ENCODE measurements at regions not wholly inside any gene's neighbourhood (a gene's known extent, or its start where the extent isn't known, plus 50 kb on each side); places are given as distances from the start of the nearest gene placed in this dataset.

GRCh38 chr2:4828682-4829374 is 863.4 kb upstream of the SOX11 start:
- ChIA-PET CTCF (no interaction called here), POLR2A (no interaction called here)
- 0 out of 3 replicates have a peak, but pooled peaks cover 5% of the 10 kb centered on the region for H3K9me3 ChIP-seq

DNA sequence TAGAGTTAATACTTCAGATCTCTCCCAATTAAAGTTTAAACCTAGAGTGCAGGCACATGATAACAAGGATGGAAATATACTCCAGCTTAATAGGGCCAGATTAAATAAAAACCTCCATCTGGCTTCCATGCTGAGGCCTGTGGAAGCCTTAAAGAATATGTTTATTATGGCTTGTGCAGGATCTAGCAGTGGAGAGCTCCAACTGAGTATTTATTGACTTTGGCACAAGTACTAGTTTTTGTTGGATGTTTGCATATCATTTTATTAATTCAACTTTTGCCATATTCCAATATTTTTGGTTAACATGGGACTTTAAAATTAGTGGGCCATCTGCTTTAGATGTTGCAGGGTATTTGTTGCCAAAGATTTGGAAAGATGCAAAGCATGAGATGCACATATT is 860.4 kb upstream of the SOX11 start:
- CTCF ChIA-PET = no interaction called here

More at GRCh38 chr2:4828682-4829374, 863.4 kb upstream of the SOX11 start:
- Histone ChIP-seq H3K4me2 (no peak overlapping the region), H3K4me1 (no peaks in the 10 kb centered on the region), H3K4me3 (no peak overlapping the region), H3K27ac (no peak overlapping the region)
- no peak for DNase-seq (ENCODE audit: low read depth in 1 of 2, low spot score in 1 of 2)
- TF ChIP-seq MAZ (IDR thresholded peaks at IDR 0.05; ENCODE audit: borderline replicate concordance, low read depth, low read length) = no peak
- TF ChIP-seq CHD2 (IDR thresholded peaks at IDR 0.05; ENCODE audit: low read length, partially characterized antibody) = no peak
- no peak for FAIRE-seq
- ATAC-seq = no peak
- 11% methylated on average over 8 of the region's 8 CpGs for WGBS (ENCODE audit: missing lambda C conversion rate)

GRCh38 chr2:4832642-4833041 is 859.5 kb upstream of the SOX11 start:
- FAIRE-seq = no peak
- 3% methylated on average over 5 of the region's 5 CpGs for WGBS (ENCODE audit: missing lambda C conversion rate)
- no peak overlapping the region for H3K27ac ChIP-seq
- peaks cover 3% of the 10 kb centered on the region; the same call in 1 of the 3 replicates for H3K9me3 ChIP-seq
- POLR2A ChIA-PET = no interaction called here
- no peak for TF ChIP-seq RAD21 (conservative IDR thresholded peaks at IDR 0.05 in 1 of 2, IDR thresholded peaks at IDR 0.05 in 1 of 2)
- TF ChIP-seq FOSB (CRISPR knock-in tag; IDR thresholded peaks at IDR 0.05) = no peak
- TF ChIP-seq TFCP2L1 (CRISPR knock-in tag; IDR thresholded peaks at IDR 0.05) = no peak
- no peak for TF ChIP-seq RFX5 (IDR thresholded peaks at IDR 0.05)
- TF ChIP-seq JUNB (IDR thresholded peaks at IDR 0.05) = no peak
- TF ChIP-seq, protein P1, sequence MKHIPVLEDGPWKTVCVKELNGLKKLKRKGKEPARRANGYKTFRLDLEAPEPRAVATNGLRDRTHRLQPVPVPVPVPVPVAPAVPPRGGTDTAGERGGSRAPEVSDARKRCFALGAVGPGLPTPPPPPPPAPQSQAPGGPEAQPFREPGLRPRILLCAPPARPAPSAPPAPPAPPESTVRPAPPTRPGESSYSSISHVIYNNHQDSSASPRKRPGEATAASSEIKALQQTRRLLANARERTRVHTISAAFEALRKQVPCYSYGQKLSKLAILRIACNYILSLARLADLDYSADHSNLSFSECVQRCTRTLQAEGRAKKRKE (CRISPR knock-in tag; IDR thresholded peaks at IDR 0.05; ENCODE audit: low read depth) = no peak
- TF ChIP-seq, protein P2, sequence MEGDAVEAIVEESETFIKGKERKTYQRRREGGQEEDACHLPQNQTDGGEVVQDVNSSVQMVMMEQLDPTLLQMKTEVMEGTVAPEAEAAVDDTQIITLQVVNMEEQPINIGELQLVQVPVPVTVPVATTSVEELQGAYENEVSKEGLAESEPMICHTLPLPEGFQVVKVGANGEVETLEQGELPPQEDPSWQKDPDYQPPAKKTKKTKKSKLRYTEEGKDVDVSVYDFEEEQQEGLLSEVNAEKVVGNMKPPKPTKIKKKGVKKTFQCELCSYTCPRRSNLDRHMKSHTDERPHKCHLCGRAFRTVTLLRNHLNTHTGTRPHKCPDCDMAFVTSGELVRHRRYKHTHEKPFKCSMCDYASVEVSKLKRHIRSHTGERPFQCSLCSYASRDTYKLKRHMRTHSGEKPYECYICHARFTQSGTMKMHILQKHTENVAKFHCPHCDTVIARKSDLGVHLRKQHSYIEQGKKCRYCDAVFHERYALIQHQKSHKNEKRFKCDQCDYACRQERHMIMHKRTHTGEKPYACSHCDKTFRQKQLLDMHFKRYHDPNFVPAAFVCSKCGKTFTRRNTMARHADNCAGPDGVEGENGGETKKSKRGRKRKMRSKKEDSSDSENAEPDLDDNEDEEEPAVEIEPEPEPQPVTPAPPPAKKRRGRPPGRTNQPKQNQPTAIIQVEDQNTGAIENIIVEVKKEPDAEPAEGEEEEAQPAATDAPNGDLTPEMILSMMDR (IDR thresholded peaks at IDR 0.05) = no peak
- TF ChIP-seq MAFK (IDR thresholded peaks at IDR 0.05; ENCODE audit: partially characterized antibody) = peak; percentile 56
- CTCF ChIA-PET = no interaction called here
- no peak overlapping the region for H3K4me2 ChIP-seq
- ATAC-seq = no peak
- H3K4me1 ChIP-seq = no peaks in the 10 kb centered on the region
- no peak overlapping the region for H3K4me3 ChIP-seq
- no peak for DNase-seq (ENCODE audit: low read depth in 1 of 2, low spot score in 1 of 2)

More for the DNA sequence above, 860.4 kb upstream of the SOX11 start:
- no peak for FAIRE-seq
- no peak overlapping the region for H3K4me2 ChIP-seq
- TF ChIP-seq CHD2 (IDR thresholded peaks at IDR 0.05; ENCODE audit: low read length, partially characterized antibody) = no peak
- TF ChIP-seq NR3C1 (IDR thresholded peaks at IDR 0.05) = no peak
- no peak for TF ChIP-seq ELK1 (IDR thresholded peaks at IDR 0.05; ENCODE audit: low read depth, low read length)
- no peak for TF ChIP-seq BCL3 (IDR thresholded peaks at IDR 0.05)
- TF ChIP-seq, protein P3, sequence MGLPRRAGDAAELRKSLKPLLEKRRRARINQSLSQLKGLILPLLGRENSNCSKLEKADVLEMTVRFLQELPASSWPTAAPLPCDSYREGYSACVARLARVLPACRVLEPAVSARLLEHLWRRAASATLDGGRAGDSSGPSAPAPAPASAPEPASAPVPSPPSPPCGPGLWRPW (IDR thresholded peaks at IDR 0.05) = no peak
- no peak for TF ChIP-seq PHF8 (IDR thresholded peaks at IDR 0.05; ENCODE audit: borderline replicate concordance, low read depth)
- TF ChIP-seq ZNF302 (CRISPR knock-in tag; IDR thresholded peaks at IDR 0.05) = no peak
- no peak for TF ChIP-seq E2F6 (IDR thresholded peaks at IDR 0.05; ENCODE audit: borderline replicate concordance, low read depth)
- no peak for TF ChIP-seq NPAS2 (CRISPR knock-in tag; IDR thresholded peaks at IDR 0.05; ENCODE audit: borderline replicate concordance)
- H3K9me3 ChIP-seq = 0 out of 3 replicates have a peak, but pooled peaks cover 5% of the 10 kb centered on the region
- H3K4me1 ChIP-seq = no peaks in the 10 kb centered on the region
- no peak overlapping the region for H3K4me3 ChIP-seq
- H3K27ac ChIP-seq = no peak overlapping the region
- POLR2A ChIA-PET = no interaction called here
- no peak for DNase-seq (ENCODE audit: low read depth in 1 of 2, low spot score in 1 of 2)
- no peak for ATAC-seq
